NCI-H82 (cell line): ENCODE measurements at regions not wholly inside any gene's neighbourhood (a gene's known extent, or its start where the extent isn't known, plus 50 kb on each side); places are given as distances from the start of the nearest gene placed in this dataset.
"Not testable (repeated sequence)": the region's sequence is repeated elsewhere in the genome, so short reads cannot be mapped to it uniquely, and the experiment has no call there.

Experiments used
- DNase-seq: peaks from one replicate; lab custom pipeline; 2025; lab: John Stamatoyannopoulos, UW

DNA sequence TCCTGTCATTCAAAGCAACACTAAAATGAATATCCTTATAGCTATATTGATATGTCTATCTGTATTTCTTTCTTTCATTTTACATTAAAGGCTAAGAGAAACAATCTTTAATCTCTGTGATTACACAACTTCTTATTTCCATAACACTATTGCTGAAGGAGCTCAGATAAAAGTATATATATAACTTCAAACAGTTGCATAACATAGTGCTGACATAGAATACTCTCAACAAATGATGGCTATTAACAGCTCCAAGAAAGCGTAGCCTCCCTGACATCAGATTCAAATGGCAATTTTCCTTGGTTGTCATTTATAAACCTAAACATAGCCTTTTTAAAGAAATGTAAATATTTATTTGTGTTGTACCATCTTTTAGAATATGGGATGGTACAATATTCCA lies 116.6 kb upstream of the PTPRG start:
- no peak for DNase-seq

DNA sequence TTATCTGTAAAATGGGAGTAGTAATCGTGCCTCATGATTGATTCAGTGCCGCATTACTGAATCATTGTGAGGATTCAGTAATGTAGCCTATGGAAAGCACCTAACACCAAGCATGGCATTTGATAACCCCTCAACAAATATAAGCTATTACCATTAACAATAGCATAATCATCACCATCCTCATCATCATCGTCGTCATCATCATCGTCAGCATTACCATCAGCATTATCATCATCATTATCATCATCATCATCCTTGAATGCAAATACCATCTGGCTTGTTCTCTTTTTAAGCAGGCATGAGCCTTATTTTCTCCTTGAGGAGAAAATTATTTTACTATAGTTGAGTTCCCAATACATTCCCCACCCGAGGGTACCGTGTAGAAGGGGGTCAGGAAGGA lies 115.4 kb upstream of the PTPRG start:
- DNase-seq: no peak

DNA sequence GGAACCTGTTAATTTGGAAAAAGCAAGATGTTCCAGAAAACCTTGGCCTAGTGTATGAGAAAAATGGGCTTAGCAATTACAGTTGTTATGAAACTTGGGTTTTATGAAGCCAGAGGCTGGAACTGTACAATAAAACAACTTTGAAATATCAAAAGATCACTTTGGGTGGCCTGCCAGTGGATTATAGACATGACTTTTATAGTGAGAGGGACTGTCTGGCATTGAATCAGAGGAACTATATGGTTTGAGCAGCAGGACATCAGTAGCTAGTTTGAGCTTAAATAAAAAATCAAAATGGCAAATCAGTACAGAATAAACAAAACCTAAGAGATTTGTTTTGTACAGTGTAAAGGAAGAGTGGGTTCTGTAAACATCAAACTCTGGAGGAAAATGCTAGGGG lies 115.0 kb upstream of the PTPRG start:
- no peak for DNase-seq

DNA sequence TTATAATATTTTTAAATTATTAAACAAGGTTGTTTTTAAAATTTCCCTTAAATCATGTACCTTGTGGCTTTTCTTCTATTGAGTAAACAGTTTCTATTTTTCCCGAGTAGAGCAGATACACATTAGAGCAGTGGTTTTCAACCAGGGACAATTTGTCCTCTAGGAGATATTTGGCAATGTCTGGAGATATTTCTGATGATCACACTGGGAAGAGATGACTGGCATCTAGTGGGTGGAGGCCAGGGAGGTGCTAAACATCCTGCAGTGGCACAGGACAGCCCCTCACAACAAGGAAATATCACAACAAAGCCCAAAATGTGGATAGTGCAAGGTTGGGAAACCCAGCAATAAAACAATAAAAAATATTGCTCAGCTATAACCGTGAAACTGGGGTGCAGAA lies 113.0 kb upstream of the PTPRG start:
- DNase-seq: no peak

DNA sequence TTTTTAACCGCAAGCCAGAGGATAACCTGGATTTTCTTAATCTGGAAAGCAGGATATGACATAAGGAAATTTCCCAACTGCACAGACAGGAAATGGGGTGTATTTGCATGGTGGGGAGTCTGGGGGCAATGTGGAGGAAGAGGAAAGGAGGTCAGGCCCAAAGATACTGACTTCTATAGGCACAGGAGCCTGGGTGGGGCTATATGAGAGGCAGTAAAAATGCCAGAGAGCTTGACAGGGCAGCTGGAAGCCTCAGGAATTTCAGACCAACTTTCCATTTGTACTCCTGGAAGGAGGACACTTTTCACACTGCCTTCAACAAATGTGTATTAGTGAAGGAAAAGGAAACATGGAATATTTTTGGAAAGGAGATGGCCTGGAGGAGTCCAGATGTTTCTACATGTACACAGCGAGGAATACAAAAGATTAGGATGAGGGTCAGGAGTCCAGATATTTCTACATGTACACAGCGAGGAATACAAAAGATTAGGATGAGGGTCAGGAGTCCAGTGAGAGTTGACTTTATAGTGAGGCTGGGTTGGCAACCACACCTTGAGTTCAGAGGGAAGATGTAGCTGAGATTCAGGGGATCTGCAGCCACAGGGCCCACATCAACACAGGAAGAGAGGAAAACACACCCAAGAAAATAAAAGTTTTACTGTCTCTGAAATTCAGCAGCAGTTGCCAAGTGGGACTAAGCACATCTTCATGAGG lies 111.9 kb upstream of the PTPRG start:
- DNase-seq: no peak

DNA sequence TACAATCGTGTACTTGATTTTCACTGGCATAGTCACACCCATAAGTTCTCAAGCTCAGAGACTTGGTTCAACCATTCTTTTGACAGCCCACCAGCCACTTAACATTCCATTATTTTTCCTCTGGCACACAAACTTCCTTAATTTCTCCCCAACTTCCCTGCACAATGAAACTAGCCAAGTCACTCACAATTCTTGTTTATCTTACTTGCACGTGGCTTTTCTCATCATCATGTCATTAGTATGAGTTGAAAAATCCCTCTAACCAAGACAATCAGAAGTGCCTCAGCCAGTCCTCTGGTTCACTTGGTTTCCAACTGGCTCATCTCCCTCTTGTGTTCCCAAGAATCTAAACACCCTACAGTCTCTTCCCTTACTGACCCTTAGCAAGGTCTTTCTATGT lies 110.5 kb upstream of the PTPRG start:
- no peak for DNase-seq

DNA sequence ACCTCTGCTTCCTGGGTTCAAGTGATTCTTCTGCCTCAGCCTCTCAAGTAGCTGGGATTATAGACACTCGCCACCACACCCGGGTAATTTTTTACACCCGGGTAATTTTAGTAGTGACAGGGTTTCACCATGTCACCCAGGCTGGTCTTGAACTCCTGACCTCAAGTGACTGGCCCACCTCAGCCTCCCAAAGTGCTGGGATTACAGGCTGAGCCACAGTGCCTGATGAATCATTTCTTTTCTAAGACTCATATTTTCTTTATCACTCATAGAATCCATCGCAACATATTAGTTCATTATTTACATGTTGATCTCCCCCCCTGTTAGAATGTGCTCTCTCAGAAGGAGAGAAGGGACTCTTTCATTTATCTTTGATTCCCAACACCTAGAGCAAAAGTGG lies 109.5 kb upstream of the PTPRG start:
- DNase-seq: no peak

DNA sequence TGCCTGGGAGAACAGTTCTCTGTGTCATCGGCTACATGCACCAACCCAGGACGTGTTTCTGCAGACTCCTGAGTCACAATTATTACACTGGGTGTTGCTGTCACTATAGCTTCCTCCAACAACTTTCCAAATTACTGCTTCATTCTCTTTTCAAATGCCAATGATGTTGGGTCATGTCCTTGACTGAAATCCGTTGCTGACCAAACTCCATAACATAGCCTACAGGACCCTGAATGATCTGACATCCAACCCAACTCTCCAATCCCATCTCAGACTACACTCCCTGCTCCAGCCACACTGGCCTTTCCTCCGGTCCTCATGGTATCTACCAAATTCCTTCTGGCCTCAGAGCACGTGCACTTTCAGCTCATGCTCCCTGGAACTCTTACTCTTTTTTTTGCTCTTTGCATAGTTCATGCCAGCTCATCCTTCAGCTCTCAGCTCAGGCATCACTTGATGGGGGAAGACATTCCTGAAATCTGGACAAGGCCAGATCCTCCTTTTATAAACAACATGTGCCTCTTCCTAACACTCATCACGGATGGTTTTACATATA lies 108.8 kb upstream of the PTPRG start:
- no peak for DNase-seq

DNA sequence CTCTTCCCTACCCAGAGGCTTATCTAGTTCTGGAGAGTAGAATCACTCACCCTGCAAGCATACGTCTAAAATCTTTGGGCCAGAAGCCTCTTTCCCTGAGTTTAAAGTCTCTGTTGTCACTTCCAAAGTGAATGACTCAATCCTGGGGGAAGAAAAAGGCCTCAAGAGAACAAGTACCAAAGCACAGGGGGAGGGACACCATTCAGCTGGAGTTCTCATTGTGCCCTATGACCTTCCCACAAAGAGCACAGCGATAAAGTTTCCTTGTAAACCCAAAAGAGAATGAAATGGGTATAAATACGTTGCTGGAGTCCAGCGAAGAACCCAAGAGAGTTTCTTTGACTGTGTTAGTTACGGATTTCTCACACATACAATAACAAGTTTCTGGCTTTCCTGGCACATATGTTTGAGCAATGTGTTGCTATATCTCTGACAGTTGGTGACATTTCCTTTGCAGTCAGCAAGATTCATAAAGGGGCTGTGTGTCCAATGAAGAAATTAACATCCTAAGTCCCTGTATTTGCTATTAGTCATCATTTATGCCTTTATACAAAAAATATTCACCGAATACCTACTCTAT lies 107.3 kb upstream of the PTPRG start:
- no peak for DNase-seq

DNA sequence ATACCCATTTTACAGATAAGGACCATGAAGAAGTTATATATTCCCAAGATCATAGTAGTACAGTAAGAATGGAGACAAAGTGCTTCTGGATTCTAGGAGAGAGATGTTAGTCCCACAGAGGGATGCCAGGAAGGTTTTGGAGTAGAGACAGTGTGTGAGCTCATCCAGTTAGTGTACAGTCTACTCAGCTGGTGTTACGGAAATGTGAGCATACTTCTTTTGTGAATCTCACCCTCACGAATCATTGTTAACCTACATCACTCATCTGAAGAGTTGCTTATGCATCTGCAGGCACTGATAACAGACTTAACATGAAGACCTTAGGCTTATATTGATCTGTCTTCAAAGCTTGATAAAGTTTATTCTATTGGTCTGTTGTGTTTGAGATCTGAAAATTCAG lies 106.6 kb upstream of the PTPRG start:
- no peak for DNase-seq

DNA sequence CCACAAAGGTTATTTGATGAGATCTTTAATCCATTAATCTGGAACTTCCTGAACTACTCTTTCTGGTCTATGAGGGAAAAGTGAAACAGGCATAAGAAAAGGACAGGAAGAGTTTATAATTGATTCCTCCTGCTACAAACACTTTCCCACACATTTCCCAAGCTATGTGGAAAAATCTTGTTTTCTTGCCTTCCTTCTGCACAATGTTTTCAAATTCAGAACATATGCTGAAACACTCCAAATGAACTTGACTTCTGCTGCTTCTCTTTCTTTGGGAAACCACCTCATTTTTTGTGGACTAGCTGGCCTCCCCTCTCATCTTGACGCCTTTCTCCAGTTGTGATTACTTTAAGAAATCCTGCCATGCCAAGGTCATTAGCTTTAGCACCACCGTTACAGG lies 100.7 kb upstream of the PTPRG start:
- DNase-seq: no peak

DNA sequence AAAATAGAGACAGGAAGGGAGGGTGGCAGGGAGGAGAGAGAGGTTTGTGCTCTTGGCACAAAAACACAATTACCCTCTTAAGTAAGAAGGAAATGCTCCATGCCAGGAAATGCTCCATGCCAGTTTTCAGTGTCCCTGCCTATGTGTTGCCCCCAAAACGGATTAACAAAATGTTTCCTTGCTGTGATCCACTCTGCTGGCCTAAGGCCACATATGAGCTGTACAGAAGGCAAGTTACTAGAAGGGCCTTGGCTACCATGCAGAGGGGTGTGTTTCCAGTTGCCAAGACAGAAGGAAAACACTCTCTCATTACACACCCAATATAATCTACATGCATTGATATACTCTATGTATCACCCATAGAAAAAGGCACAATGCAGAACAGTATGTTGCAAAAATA lies 98.2 kb upstream of the PTPRG start:
- no peak for DNase-seq

DNA sequence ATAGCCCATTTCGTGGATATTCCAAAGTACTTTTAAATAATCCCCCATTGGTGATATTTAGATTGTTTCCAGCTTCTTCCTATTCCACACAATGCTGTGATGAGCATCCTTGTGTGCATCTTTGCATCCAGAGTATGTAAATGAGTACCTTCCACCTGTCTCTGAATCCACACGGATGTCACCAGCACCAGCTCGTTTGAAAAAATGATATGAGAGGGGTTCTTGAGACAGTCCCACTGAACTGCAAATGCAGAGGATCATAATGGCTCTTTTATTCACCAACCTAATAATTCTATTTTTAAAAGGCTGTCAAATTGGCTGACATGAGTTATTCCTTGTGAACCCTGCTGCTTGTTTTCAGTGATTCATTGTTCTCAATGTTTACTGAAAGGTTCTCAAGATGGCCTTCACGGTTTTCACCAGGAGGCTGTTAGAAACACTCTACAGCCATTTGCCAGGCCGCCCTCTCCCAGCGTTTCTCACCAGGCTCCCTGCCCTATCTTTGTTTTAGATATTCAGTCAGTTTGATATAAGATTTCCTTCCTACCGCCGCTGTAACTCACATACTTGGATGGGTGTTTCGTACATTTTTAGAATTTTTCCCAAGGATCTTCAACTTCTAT lies 96.7 kb upstream of the PTPRG start:
- DNase-seq: no peak

DNA sequence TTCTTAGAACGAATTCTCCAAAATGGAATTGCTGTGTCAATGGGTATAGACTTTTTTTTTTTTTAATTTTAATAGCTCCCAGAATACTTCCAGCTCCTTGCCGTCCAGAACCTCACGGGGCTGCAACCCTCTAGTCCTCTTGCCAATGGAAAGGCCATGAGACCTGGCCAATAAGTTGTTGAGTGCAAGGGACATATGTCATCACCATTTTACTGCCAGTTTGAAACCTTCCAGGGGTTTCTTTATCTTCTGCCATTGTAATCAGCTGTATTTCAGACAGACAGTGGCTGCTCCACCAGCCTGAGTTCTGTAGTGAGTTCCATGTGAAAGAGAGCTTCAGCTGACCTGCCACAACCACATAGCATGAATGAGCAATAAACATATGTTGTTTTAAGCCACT lies 95.0 kb upstream of the PTPRG start:
- no peak for DNase-seq

DNA sequence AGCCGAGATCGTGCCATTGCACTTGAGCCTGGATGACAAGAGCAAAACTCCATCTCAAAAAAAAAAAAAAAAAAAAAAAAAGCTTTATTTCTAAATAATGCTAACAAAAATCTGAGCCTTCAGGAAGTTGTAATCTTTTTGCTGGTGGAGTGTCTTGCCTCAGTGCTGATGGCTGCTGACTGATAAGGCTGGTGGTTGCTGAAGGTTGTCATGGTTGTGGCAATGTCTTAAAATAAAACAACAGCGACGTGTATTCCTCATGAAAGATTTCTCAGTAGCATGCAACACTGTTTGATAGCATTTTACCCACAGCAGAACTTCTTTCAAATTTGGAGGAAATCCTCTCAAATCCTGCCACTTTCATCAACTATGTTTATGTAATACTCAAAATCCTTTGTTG lies 77.4 kb upstream of the PTPRG start:
- DNase-seq: no peak

DNA sequence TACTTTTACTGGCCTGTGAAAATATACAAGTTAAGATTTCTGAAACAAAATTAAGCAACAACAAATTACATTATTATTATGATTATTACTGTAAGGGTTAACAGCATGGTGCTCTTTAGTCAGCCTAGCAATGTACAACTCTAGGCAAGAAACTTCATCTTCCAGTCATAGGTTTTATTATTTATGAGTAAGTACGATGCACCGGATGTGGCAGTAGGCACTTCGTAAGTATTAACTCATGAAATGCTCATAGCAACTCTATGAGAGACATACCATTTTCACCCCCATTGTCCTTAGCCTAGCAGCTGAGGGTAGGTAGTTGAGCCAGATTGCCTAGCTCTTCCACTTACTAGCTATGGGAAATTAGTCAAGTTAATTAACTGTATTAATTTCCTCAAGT lies 68.0 kb upstream of the PTPRG start:
- DNase-seq: no peak

DNA sequence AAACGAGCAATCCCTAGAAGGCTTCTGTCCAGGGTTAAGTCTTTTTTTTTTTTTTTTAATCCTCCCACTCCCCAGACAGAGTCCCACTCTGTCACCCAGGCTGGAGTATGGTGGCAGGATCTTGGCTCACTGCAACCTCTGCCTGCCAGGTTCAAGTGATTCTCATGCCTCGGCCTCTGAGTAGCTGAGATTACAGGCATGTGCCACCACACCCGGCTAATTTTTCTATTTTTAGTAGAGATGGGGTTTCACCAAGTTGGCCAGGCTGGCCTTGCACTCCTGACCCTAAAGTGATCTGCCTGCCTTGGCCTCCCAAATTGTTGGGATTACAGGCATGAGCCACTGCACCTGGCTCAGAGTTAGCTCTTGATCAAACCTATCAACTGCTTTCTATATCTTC lies 67.1 kb upstream of the PTPRG start:
- not testable (repeated sequence) for DNase-seq

DNA sequence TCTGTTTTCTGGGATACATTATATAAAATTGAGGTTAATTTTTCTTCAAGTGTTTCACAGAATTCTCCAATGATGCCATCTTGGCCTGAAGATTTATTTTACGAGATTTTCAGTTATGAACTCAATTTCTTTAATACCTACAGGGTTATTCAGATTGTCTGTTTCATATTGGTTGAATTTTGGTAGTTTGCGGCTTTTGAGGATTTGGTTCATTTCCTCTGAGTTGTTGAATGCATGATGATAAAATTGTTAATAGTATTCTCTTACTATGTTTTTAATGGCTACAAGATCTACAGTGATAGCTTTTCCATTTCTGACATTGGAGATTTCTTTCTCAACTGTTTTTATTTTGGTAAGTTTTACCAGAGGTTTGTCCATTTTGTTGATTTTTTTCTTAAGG lies 63.9 kb upstream of the PTPRG start:
- no peak for DNase-seq

DNA sequence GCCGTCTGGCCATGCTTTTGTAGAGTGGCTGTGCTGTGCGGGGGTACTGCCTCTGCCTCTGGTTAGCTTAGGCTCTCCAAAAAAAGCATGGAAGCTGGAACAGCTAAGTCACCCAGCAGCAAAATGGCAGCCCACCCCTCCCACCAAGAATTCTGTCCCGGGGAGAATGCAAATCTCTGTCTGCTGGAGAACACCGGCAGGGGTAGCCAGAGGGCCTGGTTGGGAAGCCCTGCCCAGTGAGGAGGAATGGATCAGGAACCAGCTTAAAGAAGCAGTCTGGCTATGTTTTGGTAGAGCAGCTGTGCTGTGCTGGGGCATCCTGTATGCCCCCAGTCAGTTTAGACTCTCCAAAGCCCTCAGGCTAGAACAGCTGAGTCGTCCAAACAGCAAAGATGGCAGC lies 56.2 kb upstream of the PTPRG start:
- DNase-seq: no peak

DNA sequence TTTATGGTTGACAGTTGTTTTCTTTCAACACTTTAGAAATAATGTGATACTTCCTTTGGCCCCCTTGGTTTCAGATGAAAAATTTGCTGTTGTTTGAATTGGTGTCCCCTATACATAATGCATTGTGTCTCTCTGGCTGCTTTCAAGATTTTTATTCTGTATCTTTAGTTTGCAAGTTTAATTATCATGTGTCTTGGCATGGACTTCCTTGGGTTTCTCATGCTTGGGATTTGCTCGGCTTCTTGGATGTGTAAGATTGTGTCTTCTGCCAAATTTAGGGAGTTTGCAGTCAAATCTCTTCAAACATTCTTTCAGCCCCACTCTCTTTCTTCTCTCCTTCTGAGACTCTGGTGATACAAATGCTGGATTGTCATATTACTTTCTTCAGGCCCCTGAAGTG lies 53.4 kb upstream of the PTPRG start:
- no peak for DNase-seq
